CD4-positive, alpha-beta memory T cell (primary cell): ENCODE measurements at regions not wholly inside any gene's neighbourhood (a gene's known extent, or its start where the extent isn't known, plus 50 kb on each side); places are given as distances from the start of the nearest gene placed in this dataset.

Source experiments
- CTCF ChIA-PET: fragments of 350-600 bp; sonication (Branson Sonifier 250); formaldehyde crosslinking; loops from one replicate; lab custom pipeline; 2021; ENCODE audit warnings: inconsistent platforms; ENCODE audit not compliant: partially characterized antibody; lab: Charles Lee
- POLR2A ChIA-PET: fragments of 350-600 bp; sonication (Branson Sonifier 250); formaldehyde crosslinking; loops from one replicate; lab custom pipeline; 2021; ENCODE audit not compliant: partially characterized antibody; lab: Charles Lee
- DNase-seq, 5 donors: peaks; one replicate each; pipeline versions ENCODE4 v3.0.0 to v3.0.0-alpha.2; 2020 to 2022; ENCODE audit warnings: mixed read lengths in 1 of 5
- H3K27ac ChIP-seq: one replicate; pipeline ENCODE4 v1.7.0; 2013; ENCODE audit warnings: low read depth, low read length
- H3K27me3 ChIP-seq: 2 replicates; pipeline ENCODE4 v1.7.0; 2013; ENCODE audit warnings: mild to moderate bottlenecking, low read length, moderate library complexity; ENCODE audit not compliant: insufficient read depth
- H3K36me3 ChIP-seq: 2 replicates; pipeline ENCODE4 v1.7.0; 2013; ENCODE audit warnings: mild to moderate bottlenecking, low read length, moderate library complexity; ENCODE audit not compliant: insufficient read depth
- H3K4me1 ChIP-seq: 2 replicates; pipeline ENCODE4 v1.7.0; 2013; ENCODE audit warnings: mild to moderate bottlenecking, low read length, moderate library complexity; ENCODE audit not compliant: insufficient read depth
- H3K4me3 ChIP-seq, 2 donors: one replicate each; pipeline ENCODE4 v1.7.0; 2013; ENCODE audit warnings: low read length in 2 of 2, mild to moderate bottlenecking in 1 of 2
- H3K9me3 ChIP-seq, 2 donors: one replicate each; pipeline ENCODE4 v1.7.0; 2013; ENCODE audit warnings: low read length in 2 of 2, control low read depth in 1 of 2; ENCODE audit not compliant: control insufficient read depth in 1 of 2
- H3K27ac Mint-ChIP-seq, 7 donors: one replicate each; pipeline ENCODE4 v1.8.0; 2020 to 2021; ENCODE audit warnings: mixed read lengths in 7 of 7, mild to moderate bottlenecking in 6 of 7, inconsistent platforms in 3 of 7, moderate library complexity in 3 of 7
- H3K27me3 Mint-ChIP-seq, 2 donors: one replicate each; pipeline ENCODE4 v1.8.0; 2020 to 2021; ENCODE audit warnings: mixed read lengths in 2 of 2
- H3K36me3 Mint-ChIP-seq, 2 donors: one replicate each; pipeline ENCODE4 v1.8.0; 2020 to 2021; ENCODE audit warnings: mixed read lengths in 2 of 2, inconsistent platforms in 1 of 2, mild to moderate bottlenecking in 1 of 2
- H3K4me1 Mint-ChIP-seq, 4 donors: one replicate each; pipeline ENCODE4 v1.8.0; 2020 to 2021; ENCODE audit warnings: mixed read lengths in 4 of 4, mild to moderate bottlenecking in 1 of 4
- H3K4me3 Mint-ChIP-seq, 8 donors: one replicate each; pipeline ENCODE4 v1.8.0; 2020 to 2021; ENCODE audit warnings: mixed read lengths in 8 of 8, mild to moderate bottlenecking in 7 of 8, moderate library complexity in 6 of 8, inconsistent platforms in 3 of 8
- H3K9me3 Mint-ChIP-seq, 8 donors: one replicate each; pipeline ENCODE4 v1.8.0; 2020 to 2021; ENCODE audit warnings: mixed read lengths in 8 of 8, mild to moderate bottlenecking in 5 of 8, inconsistent platforms in 3 of 8, moderate library complexity in 1 of 8
- intact Hi-C: fragments of 100-400 bp; cut with micrococcal nuclease; formaldehyde crosslinking; loops from one replicate; pipeline ENCODE4 v1.15.1; 2023

DNA sequence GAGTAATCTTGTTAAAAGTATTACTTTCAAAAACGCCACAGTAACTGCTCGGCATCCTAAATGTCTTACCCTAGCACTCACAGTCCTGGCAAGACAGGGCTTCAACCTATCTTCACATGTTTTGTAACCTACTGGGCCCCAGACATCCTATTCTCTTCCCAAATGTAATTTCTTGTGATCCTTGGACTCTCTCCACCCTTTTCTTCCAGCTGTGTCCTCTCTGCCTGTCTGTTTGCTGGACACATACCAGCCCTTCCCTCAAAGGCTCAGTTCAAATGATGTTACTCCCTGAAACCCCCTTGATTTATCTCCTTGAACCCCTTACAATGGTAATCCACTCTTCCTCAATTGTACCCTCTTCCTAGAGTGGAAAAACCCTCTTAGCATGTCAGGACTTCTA, 60.1 kb upstream of the CNEP1R1 start:
- Histone ChIP-seq H3K9me3 (no peaks in the 10 kb centered on the region), H3K4me1 (no peaks in the 10 kb centered on the region), H3K36me3 (no peaks in the 10 kb centered on the region), H3K27me3 (no peaks in the 10 kb centered on the region), H3K27ac (no peak overlapping the region), H3K4me3 (no peak overlapping the region)
- H3K4me3 Mint-ChIP-seq = no peak overlapping the region
- H3K9me3 Mint-ChIP-seq = peaks cover 0 to 2% (median 0%) of the 10 kb centered on the region in 8 donors
- no peaks in the 10 kb centered on the region for H3K36me3 Mint-ChIP-seq
- peaks cover 25 to 29% of the 10 kb centered on the region in 2 donors for H3K27me3 Mint-ChIP-seq
- no peak for DNase-seq
- CTCF ChIA-PET = no interaction called here
- POLR2A ChIA-PET = no interaction called here
- intact Hi-C loops = no loop called here
- no peak overlapping the region for H3K27ac Mint-ChIP-seq
- H3K4me1 Mint-ChIP-seq = no peaks in the 10 kb centered on the region

DNA sequence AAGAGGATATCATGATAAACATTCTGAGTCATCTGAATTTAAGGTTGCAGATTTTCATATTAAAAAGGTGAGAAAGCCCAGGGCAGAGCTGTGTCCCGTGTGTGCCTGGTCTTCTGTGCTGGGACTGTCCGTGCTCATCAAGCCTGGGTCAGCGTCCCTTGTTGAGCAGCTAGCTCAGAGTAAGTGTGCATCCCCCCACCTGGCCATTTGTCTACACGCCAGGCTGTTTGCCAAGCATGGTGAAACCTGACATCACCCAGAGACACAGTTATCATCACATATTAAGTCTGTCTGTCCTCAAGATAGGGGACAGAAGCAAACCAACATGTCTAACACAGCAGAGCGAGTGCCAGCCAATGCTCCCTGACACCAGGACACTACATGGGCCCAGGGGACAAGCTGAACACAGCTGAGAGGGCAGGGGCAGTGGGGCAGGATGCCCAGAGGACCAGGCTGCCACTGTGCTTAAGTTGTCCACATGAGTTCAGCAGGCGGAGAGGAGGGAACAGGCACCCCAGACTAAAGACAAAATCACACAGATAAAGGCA, 57.9 kb upstream of the CNEP1R1 start:
- POLR2A ChIA-PET = no interaction called here
- no peak for DNase-seq
- Mint-ChIP-seq H3K27ac (no peak overlapping the region), H3K36me3 (no peaks in the 10 kb centered on the region), H3K9me3 (no peaks in the 10 kb centered on the region), H3K4me3 (no peak overlapping the region), H3K4me1 (no peaks in the 10 kb centered on the region), H3K27me3 (peaks cover 24 to 32% of the 10 kb centered on the region in 2 donors)
- intact Hi-C loops = no loop called here
- Histone ChIP-seq H3K27ac (no peak overlapping the region), H3K27me3 (no peaks in the 10 kb centered on the region), H3K9me3 (no peaks in the 10 kb centered on the region), H3K4me3 (no peak overlapping the region), H3K36me3 (no peaks in the 10 kb centered on the region), H3K4me1 (no peaks in the 10 kb centered on the region)
- CTCF ChIA-PET = no interaction called here

DNA sequence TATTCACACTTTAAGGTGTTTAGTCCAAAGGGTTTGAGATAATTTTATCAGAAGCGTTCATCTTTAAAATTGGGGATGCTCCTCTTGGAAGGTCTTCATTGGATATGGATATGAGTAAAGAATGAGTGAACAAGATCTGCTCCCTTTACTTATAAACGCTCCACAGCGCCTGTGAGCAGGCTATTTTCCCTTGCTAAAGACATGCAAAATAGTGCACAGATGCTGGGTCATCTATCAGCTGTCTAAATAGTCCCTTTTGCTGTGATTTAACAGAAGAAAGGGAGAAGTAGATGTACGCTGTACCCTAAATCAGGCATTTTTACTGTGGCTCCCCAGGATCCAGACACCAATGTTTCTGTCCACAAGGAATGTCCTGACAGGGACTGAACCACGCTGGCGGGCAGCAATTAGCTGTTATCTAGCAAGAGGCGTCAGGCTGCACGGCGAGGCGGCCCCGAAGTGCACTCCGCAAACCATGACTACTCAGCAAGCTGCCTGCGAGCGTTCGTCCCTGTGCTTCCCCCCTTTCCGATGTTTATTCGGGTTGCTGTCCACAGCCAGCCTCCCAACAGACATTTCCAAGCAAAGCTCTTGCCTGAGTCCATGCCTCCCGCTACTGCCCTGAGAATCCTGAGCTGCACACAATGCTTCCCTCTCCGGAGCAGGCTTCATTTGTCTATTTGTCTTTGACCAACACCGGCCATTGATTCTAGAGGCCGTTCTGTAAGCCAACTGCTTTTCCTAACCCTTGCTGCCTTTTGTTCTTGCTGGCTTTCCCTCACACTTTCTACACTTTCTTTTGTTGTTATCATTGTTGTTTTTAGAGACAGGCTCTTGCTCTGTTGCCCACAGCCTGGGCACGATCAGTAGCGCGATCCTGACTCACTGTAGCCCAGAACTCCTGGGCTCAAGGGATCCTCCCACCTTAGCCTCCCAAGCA, 55.7 kb upstream of the CNEP1R1 start:
- DNase-seq = no peak
- no peaks in the 10 kb centered on the region for H3K36me3 Mint-ChIP-seq
- H3K27ac Mint-ChIP-seq = no peak overlapping the region
- Histone ChIP-seq H3K36me3 (no peaks in the 10 kb centered on the region), H3K4me3 (no peak overlapping the region), H3K9me3 (no peaks in the 10 kb centered on the region), H3K4me1 (no peaks in the 10 kb centered on the region), H3K27me3 (no peaks in the 10 kb centered on the region), H3K27ac (no peak overlapping the region)
- no peaks in the 10 kb centered on the region for H3K9me3 Mint-ChIP-seq
- no peak overlapping the region for H3K4me3 Mint-ChIP-seq
- POLR2A ChIA-PET = no interaction called here
- CTCF ChIA-PET = no interaction called here
- peaks cover 19 to 32% of the 10 kb centered on the region in 2 donors for H3K27me3 Mint-ChIP-seq
- intact Hi-C loops = no loop called here
- H3K4me1 Mint-ChIP-seq = no peaks in the 10 kb centered on the region

GRCh38 chr16:49970797-49971431, 54.1 kb upstream of the CNEP1R1 start:
- POLR2A ChIA-PET = no interaction called here
- no peak overlapping the region for H3K4me3 Mint-ChIP-seq
- Histone ChIP-seq H3K27ac (no peak overlapping the region), H3K27me3 (no peaks in the 10 kb centered on the region), H3K4me1 (no peaks in the 10 kb centered on the region), H3K4me3 (no peak overlapping the region), H3K36me3 (no peaks in the 10 kb centered on the region), H3K9me3 (no peaks in the 10 kb centered on the region)
- H3K27ac Mint-ChIP-seq = no peak overlapping the region
- H3K27me3 Mint-ChIP-seq = peaks cover 21 to 30% of the 10 kb centered on the region in 2 donors
- H3K36me3 Mint-ChIP-seq = no peaks in the 10 kb centered on the region
- CTCF ChIA-PET = no interaction called here
- H3K9me3 Mint-ChIP-seq = no peaks in the 10 kb centered on the region
- no peaks in the 10 kb centered on the region for H3K4me1 Mint-ChIP-seq
- no peak for DNase-seq
- intact Hi-C loops = no loop called here

GRCh38 chr16:49972280-49972679, 52.7 kb upstream of the CNEP1R1 start:
- Histone ChIP-seq H3K36me3 (no peaks in the 10 kb centered on the region), H3K9me3 (no peaks in the 10 kb centered on the region), H3K4me1 (no peaks in the 10 kb centered on the region), H3K27me3 (no peaks in the 10 kb centered on the region), H3K4me3 (no peak overlapping the region), H3K27ac (no peak overlapping the region)
- Mint-ChIP-seq H3K4me3 (no peak overlapping the region), H3K9me3 (peaks cover 0 to 5% (median 0%) of the 10 kb centered on the region in 8 donors), H3K4me1 (no peaks in the 10 kb centered on the region), H3K36me3 (no peaks in the 10 kb centered on the region), H3K27ac (no peak overlapping the region), H3K27me3 (peaks cover 16 to 26% of the 10 kb centered on the region in 2 donors)
- POLR2A ChIA-PET = no interaction called here
- DNase-seq = no peak
- CTCF ChIA-PET = no interaction called here
- intact Hi-C loops = no loop called here

GRCh38 chr16:49972961-49973360, 52.1 kb upstream of the CNEP1R1 start:
- POLR2A ChIA-PET = no interaction called here
- Histone ChIP-seq H3K4me3 (no peak overlapping the region), H3K36me3 (no peaks in the 10 kb centered on the region), H3K4me1 (no peaks in the 10 kb centered on the region), H3K27ac (no peak overlapping the region), H3K9me3 (no peaks in the 10 kb centered on the region), H3K27me3 (no peaks in the 10 kb centered on the region)
- intact Hi-C loops = no loop called here
- H3K27ac Mint-ChIP-seq = no peak overlapping the region
- no peak overlapping the region for H3K4me3 Mint-ChIP-seq
- DNase-seq = no peak
- peaks cover 0 to 10% (median 4%) of the 10 kb centered on the region in 8 donors for H3K9me3 Mint-ChIP-seq
- no peaks in the 10 kb centered on the region for H3K4me1 Mint-ChIP-seq
- H3K27me3 Mint-ChIP-seq = peaks cover 18 to 28% of the 10 kb centered on the region in 2 donors
- no peaks in the 10 kb centered on the region for H3K36me3 Mint-ChIP-seq
- CTCF ChIA-PET = no interaction called here
